ENCODE measurements at regions not wholly inside any gene's neighbourhood (a gene's known extent, or its start where the extent isn't known, plus 50 kb on each side); places are given as distances from the start of the nearest gene placed in this dataset.

- DNase-seq, result no peak
- H3K27ac Mint-ChIP-seq, result no peak overlapping the region
- Histone ChIP-seq H3K27ac (ENCODE audit: low read depth, low read length) (no peak overlapping the region), H3K4me3 (ENCODE audit: low read length) (no peak overlapping the region), H3K36me3 (ENCODE audit: control insufficient read depth, insufficient read depth, low read length) (no peaks in the 10 kb centered on the region), H3K9me3 (ENCODE audit: control insufficient read depth, low read length) (no peaks in the 10 kb centered on the region), H3K4me1 (ENCODE audit: control insufficient read depth, insufficient read depth, low read length) (no peaks in the 10 kb centered on the region), H3K9ac (ENCODE audit: extremely low read depth, low read length, poor library complexity, severe bottlenecking) (no peak overlapping the region), H3K27me3 (ENCODE audit: control insufficient read depth, insufficient read depth, low read length, poor library complexity, severe bottlenecking) (no peaks in the 10 kb centered on the region)
- H3K27me3 Mint-ChIP-seq (ENCODE audit: insufficient read depth), result peaks cover 1% of the 10 kb centered on the region
- no peak for TF ChIP-seq CTCF (conservative IDR thresholded peaks at IDR 0.05)
- H3K4me3 Mint-ChIP-seq, result no peak overlapping the region
- peaks cover 4% of the 10 kb centered on the region for H3K4me1 Mint-ChIP-seq
- WGBS, 2 experiments (ENCODE audit: insufficient coverage in 1 of 2, insufficient read length in 1 of 2), result 80 to 87% methylated on average over 1 to 3 of the region's 3 CpGs
- H3K9me3 Mint-ChIP-seq, result no peaks in the 10 kb centered on the region
- no peaks in the 10 kb centered on the region for H3K36me3 Mint-ChIP-seq (ENCODE audit: low read depth)
Measured at GRCh38 chr5:61614606-61615005, 282.5 kb downstream of the ZSWIM6 start.

GRCh38 chr5:61617039-61617438, 285.0 kb downstream of the ZSWIM6 start:
- Histone ChIP-seq H3K36me3 (ENCODE audit: control insufficient read depth, insufficient read depth, low read length) (no peaks in the 10 kb centered on the region), H3K9ac (ENCODE audit: extremely low read depth, low read length, poor library complexity, severe bottlenecking) (no peak overlapping the region), H3K27ac (ENCODE audit: low read depth, low read length) (no peak overlapping the region), H3K4me3 (ENCODE audit: low read length) (no peak overlapping the region), H3K4me1 (ENCODE audit: control insufficient read depth, insufficient read depth, low read length) (no peaks in the 10 kb centered on the region), H3K27me3 (ENCODE audit: control insufficient read depth, insufficient read depth, low read length, poor library complexity, severe bottlenecking) (no peaks in the 10 kb centered on the region), H3K9me3 (ENCODE audit: control insufficient read depth, low read length) (no peaks in the 10 kb centered on the region)
- H3K27ac Mint-ChIP-seq, result no peak overlapping the region
- peaks cover 1% of the 10 kb centered on the region for H3K27me3 Mint-ChIP-seq (ENCODE audit: insufficient read depth)
- WGBS, 2 experiments (ENCODE audit: insufficient coverage in 1 of 2, insufficient read length in 1 of 2), result 90 to 100% methylated on average over 1 to 3 of the region's 3 CpGs
- TF ChIP-seq CTCF (conservative IDR thresholded peaks at IDR 0.05), result no peak
- no peak overlapping the region for H3K4me3 Mint-ChIP-seq
- no peaks in the 10 kb centered on the region for H3K9me3 Mint-ChIP-seq
- DNase-seq, result no peak
- H3K4me1 Mint-ChIP-seq, result no peaks in the 10 kb centered on the region
- no peaks in the 10 kb centered on the region for H3K36me3 Mint-ChIP-seq (ENCODE audit: low read depth)

- Histone ChIP-seq H3K27ac (ENCODE audit: low read depth, low read length) (no peak overlapping the region), H3K4me3 (ENCODE audit: low read length) (no peak overlapping the region), H3K4me1 (ENCODE audit: control insufficient read depth, insufficient read depth, low read length) (no peaks in the 10 kb centered on the region), H3K9me3 (ENCODE audit: control insufficient read depth, low read length) (no peaks in the 10 kb centered on the region), H3K36me3 (ENCODE audit: control insufficient read depth, insufficient read depth, low read length) (no peaks in the 10 kb centered on the region), H3K9ac (ENCODE audit: extremely low read depth, low read length, poor library complexity, severe bottlenecking) (no peak overlapping the region), H3K27me3 (ENCODE audit: control insufficient read depth, insufficient read depth, low read length, poor library complexity, severe bottlenecking) (no peaks in the 10 kb centered on the region)
- WGBS, 2 experiments (ENCODE audit: insufficient coverage in 1 of 2, insufficient read length in 1 of 2), result 82 to 100% methylated on average over 1 to 2 of the region's 2 CpGs
- no peak for DNase-seq
- H3K27ac Mint-ChIP-seq, result no peak overlapping the region
- no peaks in the 10 kb centered on the region for H3K36me3 Mint-ChIP-seq (ENCODE audit: low read depth)
- H3K9me3 Mint-ChIP-seq, result no peaks in the 10 kb centered on the region
- peaks cover 1% of the 10 kb centered on the region for H3K27me3 Mint-ChIP-seq (ENCODE audit: insufficient read depth)
- H3K4me1 Mint-ChIP-seq, result no peaks in the 10 kb centered on the region
- no peak overlapping the region for H3K4me3 Mint-ChIP-seq
- TF ChIP-seq CTCF (conservative IDR thresholded peaks at IDR 0.05), result peak; percentile 54
Measured at GRCh38 chr5:61617995-61618525, 286.0 kb downstream of the ZSWIM6 start.
